LNCAP (cell line): ENCODE measurements at regions not wholly inside any gene's neighbourhood (a gene's known extent, or its start where the extent isn't known, plus 50 kb on each side); places are given as distances from the start of the nearest gene placed in this dataset.

Experiments
- TF ChIP-seq, protein P1 (sequence below): fragments of 450-650 bp; IDR thresholded peaks from 2 replicates; pipeline ENCODE4 v1.5.1; 2017; ENCODE audit warnings: mild to moderate bottlenecking

DNA sequence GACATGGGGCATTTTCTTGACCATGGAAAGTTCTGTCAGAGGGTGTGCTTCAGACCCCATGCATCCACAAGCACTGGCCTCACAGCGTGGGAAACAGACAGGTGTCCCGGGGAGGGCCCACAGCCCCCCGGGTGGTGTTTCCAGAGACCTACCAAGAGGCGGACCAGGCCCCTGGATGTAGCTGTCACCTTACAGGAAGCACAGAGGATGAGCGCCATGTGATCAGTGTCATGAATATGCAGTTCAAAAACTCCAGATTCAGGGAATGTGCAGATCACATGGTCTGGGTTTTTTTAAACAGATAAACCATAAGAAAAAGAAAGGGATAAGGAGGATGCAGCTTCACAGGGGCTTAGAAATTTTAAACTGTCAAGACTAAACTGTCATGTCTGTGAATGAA lies 61.0 kb upstream of the SPATA13 start:
- TF ChIP-seq, protein P1, sequence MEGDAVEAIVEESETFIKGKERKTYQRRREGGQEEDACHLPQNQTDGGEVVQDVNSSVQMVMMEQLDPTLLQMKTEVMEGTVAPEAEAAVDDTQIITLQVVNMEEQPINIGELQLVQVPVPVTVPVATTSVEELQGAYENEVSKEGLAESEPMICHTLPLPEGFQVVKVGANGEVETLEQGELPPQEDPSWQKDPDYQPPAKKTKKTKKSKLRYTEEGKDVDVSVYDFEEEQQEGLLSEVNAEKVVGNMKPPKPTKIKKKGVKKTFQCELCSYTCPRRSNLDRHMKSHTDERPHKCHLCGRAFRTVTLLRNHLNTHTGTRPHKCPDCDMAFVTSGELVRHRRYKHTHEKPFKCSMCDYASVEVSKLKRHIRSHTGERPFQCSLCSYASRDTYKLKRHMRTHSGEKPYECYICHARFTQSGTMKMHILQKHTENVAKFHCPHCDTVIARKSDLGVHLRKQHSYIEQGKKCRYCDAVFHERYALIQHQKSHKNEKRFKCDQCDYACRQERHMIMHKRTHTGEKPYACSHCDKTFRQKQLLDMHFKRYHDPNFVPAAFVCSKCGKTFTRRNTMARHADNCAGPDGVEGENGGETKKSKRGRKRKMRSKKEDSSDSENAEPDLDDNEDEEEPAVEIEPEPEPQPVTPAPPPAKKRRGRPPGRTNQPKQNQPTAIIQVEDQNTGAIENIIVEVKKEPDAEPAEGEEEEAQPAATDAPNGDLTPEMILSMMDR = no peak

DNA sequence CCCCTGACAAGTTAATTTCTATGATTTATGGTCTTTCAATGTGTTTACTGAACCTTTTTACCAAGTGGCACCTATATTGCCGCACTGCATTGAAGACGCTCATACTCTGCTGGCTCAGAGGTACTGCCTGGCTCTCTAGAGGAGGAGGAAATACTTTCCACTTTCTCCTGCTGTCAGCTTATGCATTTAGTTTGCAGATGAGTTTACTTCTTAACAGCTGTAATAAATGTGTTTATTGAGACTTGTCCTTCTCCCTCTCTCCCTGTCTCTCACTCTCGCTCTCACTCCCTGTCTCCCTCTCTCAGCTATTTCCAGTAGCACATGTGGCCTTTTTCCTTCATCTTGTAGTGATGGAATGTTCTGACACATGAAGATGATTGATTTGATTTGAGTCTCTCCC lies 60.3 kb upstream of the SPATA13 start:
- TF ChIP-seq, protein P1 = no peak

DNA sequence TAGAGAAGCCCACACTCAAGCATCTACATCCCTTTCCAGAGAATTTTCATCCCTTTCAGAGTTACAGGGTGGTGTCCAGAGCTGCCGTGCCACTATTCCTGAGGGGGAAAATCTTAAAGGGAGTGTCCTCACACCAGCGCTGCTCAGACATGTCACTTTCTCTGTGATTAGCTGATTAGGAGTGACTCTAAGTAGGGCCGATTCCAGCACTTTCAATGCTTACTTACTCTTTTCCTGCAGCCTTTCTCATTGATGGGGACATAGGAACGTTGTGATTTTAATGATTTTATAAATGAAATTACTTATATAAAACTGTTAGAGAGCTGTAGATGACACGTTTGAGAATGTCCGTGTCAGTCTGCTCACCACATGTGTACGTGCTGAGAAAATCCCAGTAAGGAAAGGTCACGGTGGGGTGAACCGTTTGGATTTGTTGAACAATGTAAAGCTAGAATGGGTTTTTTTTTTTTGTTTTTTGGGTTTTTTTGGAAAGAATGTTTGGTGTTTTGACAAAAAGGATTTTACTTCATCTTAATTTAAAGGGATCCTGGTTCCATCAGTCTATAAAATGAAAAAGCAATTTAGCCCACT lies 56.6 kb upstream of the SPATA13 start:
- TF ChIP-seq, protein P1 = no peak

DNA sequence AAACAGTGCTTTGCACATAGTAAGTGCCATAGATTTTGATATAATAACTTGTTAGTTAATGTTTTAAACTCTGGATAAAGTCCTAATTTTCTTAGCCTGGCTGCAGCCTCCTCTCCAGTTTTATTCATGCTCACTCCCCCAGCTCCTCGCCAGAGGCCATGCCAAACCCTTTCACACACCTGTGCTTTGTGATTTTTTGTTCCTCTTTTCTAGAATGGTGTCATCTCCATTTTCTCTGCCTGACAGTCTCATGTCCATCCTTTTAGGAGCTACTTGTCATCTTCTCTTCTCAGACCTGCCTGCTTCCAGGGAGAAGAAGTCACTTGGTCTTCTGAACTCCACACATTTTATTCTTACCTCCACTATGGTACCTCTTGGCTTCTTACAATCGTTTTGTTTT lies 55.8 kb upstream of the SPATA13 start:
- TF ChIP-seq, protein P1 = no peak

DNA sequence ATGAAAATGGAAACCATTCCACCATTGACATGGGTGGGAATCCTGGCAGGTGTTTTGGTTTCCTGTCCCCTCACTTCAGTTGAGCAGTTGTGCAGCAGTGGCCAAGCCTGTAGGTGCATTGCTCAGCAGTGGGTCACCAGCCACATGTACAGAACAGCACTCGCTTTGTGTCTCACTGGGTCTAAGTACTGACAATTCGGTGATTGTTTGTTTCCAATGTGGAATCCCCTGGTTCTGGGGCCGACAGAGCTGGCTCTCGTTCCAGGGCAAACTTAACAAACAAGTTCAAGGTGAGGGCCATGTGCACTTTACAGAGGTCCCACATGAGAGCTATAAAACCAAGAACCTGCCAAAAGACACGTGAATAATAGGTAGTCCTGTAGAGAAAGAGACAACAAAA lies 54.1 kb upstream of the SPATA13 start:
- TF ChIP-seq, protein P1 = no peak

DNA sequence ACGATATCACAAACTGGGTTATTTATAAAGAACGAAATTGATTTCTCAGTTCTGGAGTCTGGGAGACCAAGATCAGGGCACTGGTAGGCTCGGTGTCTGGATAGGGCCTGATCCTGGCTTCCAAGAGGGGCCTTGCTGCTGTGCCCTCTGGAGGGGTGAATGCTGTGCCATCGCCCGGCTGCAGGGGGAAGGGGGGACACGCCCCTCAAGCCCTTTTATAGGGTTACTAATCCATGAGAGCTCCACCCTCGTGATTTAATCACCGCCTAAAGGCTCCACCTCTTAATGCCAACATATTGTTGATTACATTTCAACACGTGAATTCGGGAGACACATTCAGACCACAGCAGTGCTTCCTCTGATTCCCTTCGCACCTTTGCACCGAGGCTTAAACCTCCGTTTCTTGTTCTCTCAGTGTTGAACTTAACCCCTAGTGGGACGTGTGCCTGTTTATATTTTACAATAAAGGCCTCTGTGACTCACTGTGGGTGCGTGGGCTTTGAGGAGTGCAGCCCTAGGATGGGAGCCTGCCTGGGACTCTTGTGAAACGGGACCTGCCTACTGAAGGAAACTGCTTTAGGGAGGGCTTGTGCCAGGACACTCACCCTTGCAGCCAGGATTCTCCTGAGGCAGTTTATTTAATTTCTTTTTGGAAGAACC lies 52.4 kb upstream of the SPATA13 start:
- TF ChIP-seq, protein P1 = no peak

DNA sequence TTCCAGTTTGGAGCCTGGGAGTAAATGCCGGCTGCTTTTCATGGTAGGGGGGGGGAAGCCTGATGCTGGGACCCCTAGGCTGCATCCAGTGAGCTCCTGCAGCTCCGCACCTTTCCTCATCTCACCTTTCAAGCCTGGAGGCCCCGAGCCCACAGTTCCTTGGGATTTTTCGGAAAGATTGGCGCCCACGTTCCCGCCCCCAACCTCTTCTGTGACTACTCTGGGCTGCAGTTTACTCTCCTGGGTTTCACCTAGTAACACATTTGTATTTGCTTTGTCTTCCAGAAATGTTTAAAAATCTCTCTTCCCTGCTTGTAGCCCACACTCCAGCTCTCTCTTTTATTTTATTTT lies 51.9 kb upstream of the SPATA13 start:
- TF ChIP-seq, protein P1 = no peak

DNA sequence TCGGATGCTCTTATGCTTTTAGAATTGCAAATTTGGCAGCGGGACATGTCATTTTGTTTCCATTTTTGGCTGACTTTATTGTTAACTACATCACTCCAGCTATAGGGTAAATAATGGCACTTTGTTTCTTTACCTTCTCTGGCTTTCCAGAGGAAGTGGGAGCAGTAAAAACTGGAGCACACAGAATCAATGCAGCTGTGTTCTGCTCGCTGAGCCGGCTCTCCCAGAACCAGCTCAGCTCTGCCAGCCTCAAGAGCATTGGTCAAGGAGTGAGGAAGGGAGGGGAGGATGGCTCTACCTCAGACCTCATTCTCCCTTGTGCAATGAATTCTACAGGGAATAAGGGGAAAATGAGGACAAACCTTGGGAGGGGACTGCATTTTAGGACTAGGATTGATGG lies 50.5 kb upstream of the SPATA13 start:
- TF ChIP-seq, protein P1 = no peak
